Stimulated activated CD8-positive, alpha-beta memory T cell treated with anti-CD3 and anti-CD28 coated beads, Interleukin-4, amount 100 ng/mL, for 1 hour (primary cell): ENCODE measurements at regions not wholly inside any gene's neighbourhood (a gene's known extent, or its start where the extent isn't known, plus 50 kb on each side); places are given as distances from the start of the nearest gene placed in this dataset.
"Not testable (repeated sequence)": the region's sequence is repeated elsewhere in the genome, so short reads cannot be mapped to it uniquely, and the experiment has no call there.

Experiments
- DNase-seq, 2 donors: peaks; one replicate each; pipeline ENCODE4 v3.0.0-alpha.2; 2020; ENCODE audit warnings: low read depth in 2 of 2, low spot score in 1 of 2

DNA sequence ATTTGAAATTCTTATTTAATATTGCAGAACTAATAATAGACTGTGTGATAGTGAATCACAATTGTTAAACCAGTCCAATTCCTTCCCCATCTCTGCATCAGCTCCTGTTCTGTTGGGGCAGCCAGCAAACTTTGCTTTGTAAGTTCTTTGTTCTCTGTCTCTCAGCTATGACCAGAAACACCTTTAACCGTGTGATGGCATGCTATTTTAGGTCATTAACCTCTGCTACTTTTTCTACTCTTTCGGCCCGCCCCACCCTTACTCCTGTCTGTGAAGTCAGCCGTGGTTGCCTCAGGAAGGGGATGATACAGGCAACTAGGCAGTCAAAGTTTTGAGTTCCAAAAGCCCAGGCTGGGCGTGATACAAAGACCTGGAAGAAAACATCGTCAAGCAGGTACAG, 51.3 kb upstream of the EGFL6 start:
- DNase-seq, result no peak

DNA sequence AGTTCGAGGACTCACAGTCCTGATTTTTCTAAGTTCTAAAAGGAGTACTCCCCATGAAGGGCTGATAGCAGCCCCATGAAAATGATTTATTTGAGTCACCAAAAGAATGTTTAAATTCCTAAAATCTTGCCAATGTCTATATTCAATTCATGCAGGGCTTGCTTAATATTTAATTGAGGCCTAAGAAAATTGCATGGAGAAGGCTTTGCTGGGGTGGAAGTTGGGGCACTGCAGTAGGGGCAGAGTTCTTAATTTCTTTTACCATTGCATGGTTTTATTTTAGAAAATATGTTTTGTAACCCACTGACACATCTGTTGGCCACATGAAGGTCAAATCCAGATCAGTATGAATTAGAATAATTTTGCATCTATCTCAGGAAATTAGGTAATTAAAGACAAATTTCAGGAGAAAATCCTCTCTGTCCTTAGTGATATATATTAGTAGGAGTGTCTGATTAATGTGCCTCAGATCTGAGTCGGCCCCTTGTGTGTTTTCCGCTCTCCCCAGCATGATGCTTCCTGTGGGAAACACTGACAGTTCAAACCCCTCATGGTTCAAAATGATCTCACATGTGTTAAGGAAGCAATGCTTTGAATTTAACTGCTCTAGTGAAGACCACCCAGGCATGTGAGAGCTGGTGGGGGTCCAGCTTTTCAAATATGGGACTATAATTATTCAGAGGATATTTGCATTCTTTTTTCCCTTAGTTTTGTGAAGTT, 54.0 kb upstream of the EGFL6 start:
- DNase-seq, result no peak

DNA sequence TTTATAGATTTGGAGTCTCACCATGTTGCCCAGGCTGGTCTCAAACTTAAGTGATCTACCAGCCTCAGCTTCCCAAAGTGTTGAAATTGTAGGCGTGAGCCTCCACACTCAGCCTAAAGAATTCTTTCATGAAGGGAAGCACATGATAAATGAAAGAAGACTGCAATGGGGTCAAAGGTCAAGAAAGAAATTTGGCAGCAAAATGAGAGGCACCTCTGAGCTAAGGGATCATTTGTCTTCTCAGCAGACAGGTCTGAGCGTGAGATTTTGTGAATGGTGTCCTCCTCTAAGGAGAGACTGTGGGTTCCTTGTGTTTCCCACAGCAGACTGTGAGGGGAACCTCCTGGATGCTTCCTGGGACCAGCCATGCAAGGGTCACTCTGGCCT, 57.5 kb upstream of the EGFL6 start:
- DNase-seq, result no peak

DNA sequence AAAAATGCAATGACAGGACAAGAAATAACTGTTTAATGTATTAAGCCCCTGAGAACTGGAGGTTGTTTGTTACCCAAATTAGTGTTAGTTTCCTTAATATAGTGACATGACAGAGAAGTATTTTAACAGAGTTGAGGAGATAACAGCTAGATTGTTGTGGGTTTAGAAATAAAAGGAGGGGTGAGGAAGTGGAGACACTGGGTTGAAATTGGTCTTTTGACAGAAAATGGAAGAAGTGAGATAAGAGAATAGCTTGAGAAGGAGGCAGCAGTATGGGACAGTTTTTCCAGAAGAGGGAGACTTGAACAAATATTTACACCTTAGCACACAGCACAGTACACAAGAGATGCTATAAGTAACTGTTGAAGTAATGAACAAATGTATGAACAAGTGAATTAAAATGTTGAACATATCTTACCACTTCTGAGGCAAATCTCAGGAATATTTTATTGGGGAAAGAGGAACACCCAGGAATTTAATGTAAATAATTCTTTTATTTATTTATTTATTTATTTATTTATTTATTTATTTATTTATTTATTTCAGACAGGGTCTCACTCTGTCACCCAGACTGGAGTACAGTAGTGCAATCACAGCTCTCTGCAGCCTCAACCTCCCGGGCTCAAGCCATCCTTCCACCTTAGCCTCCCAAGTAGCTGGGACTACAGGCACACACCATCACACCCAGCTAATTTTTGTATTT, 58.0 kb upstream of the EGFL6 start:
- no peak for DNase-seq

DNA sequence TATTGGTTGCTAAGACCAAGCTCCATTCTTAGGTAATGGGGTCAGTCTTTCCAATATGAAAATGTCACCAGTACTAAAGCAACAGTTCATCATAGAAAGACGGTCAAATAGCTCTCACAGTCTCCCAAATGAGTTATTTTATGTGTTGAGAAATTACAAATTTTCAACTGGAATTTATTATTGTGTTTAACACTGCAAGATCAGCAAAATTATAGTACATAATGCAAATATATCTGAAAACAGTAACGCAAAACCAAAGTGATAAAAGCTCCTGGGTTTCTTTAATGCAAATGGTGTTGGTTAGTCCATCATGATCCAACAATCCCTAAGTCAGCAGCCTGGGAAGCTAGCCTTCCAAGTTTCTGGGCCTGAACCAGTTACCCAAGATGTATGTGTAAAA, 61.5 kb upstream of the EGFL6 start:
- no peak for DNase-seq

DNA sequence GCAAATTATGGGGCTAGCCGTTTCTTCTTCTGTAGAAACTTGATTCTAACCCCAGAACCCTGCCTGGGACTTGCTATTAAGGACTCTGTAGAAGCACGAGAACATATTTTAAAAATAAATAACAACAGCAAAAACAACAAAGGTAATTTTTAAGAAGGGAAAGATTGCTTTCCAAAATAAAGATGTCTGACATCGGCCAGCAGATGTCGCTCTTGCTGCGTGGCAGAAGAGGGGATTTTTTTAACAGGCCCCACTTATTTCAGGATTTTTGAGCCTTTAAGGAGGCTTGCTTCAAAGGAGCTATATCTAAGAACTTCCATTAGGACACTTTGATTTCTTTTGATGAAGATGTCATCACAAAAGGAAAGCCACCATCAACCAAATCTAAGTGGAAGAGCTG, 62.8 kb upstream of the EGFL6 start:
- peak in 1 of 2 donors; percentile 13 for DNase-seq

DNA sequence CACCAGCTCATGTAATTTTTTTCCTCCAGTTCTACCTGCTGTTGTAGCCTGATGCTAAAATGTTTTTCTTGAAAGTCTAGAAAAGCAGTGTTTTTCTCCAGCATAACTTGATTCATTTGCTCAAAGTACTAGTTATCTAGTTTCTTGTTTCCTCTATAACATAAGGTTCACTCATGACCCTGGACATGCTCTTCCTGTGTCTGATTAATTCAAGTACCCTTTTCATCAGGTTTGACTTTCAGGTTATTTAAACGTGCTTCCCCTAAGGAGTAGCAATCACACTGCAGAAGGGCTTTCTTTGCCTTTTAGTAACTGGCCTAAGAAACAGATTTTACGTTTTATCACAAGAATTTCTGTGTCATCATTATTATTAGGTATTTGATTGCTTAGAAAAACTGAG, 66.8 kb upstream of the EGFL6 start:
- DNase-seq, result no peak

DNA sequence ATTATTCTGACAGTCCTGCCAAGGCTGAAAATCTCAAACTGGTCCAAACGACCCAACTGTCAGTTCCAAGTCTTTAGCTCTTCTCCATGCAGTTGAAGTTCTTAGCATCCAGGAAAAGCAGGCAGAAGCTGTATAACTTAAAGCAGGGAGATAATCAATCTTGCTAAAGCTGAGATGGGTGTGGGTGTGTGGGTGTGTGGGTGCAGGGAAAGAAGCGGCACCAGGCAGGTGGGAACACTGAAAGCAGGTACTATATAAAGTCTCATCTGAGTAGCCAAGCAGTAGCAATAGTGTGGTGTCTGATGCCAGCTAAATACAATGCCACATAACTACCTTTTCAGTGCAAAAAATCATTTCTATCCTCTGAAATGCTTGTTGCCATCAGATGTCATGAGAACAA, 69.7 kb upstream of the EGFL6 start:
- no peak for DNase-seq

DNA sequence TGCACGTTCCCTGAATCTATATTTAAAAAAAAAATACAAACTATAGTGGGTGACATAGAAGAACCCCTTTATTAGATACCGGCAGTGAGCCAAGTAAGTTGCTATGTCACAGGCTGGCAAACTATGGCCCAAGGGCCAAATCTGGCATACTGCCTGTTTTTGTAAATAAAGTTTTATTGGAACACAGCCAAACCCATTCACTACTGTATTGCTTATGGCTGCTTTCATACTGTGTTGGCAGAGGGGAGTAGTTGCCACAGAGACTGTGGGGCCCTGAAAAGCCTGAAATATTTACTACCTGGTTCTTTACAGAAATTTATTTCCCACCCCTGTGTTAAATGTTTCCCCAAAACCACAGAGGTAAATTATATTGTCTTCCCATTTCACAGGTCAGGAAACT, 71.2 kb upstream of the EGFL6 start:
- no peak for DNase-seq

DNA sequence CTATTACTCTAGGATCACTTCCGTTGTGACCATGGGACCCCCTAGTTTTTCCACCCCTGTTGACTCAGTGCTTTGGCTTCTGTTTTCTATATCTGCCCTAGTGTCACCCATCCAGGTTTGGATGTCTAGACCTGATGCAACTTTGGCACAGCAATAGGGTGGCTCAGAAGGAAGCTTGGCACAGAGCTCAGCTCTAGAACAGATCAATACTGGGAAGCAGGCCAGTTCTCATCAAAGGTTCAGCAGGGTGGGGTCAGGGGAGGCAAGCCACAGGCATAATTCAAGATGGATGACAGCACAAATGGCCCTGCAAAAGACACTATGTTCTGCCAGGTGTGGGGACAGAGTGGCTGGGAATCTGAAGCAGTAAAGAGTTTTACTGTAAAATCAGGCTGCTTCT, 74.2 kb upstream of the EGFL6 start:
- DNase-seq, result no peak

DNA sequence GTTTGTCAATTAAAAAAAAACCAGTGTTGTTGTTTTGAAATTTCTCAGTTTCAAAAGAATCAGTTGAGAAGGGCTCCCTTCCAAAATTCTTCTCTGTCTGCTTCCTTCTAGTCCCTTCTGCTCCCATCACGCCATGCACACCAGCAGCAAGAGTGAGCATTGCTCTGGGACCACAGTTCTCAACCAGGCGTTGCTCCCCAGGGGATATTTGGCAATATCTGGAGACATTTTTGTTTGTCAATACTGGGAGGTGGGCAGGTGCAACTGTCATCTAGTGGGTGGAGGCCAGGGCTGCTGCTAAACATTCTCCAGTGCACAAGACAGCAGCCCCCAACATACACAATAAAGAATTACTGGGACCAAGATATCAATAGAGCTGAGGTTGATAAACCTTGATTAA, 74.8 kb upstream of the EGFL6 start:
- no peak for DNase-seq

DNA sequence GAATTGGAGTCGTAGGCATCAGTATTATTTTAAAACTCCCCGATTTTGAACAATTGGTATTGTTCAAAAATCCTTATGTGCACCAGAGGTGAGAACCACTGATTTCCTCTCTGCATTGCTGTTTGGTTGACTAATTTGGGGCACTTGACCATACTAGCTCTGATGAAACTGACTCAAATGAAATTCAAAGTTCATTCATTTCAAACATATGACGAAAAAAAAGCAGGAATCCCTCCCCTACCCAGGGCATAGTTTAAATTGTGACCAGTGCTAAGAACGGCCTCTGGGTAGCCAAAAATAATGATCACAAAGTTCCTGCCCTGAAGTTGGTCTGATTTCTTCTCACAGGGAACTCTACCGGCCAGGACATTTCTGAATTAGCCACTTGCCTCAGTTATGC, 75.7 kb upstream of the EGFL6 start:
- no peak for DNase-seq

DNA sequence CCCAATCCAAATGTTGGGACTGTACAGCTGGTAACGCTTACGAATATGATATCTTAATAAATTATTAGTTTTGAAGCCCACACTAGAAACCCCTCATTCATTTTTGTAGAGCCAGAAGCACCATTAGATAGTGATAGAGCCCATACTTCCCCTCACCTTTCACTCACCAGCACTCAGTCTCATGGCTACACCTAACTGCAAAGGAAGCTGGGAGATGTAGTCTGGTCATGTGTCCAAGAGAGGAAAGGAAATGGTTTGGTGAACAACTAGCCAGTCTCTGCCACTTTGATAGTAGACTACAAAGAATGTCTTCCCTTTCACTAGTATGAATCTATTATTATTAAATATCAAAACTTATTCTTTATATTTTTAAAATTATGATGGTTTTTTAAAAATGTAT, 77.1 kb upstream of the EGFL6 start:
- DNase-seq, result no peak

DNA sequence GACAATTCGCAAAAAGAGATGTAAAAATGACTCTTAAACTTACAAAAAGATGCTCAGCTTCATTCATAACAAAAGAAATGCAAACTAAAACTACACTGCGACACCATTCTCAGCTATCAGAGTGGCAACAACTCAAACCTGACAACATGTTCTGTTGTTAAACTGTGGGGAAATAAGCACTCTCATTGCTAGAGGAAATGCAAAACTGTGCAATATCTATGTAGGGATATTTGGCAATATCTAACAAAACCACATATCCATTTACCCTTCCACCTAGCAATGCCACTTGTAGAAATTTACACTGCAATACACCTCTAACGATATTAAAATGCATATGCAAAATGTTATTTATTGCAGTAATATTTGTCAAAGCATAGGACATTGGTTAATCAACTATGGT, 78.3 kb upstream of the EGFL6 start:
- DNase-seq, result no peak

DNA sequence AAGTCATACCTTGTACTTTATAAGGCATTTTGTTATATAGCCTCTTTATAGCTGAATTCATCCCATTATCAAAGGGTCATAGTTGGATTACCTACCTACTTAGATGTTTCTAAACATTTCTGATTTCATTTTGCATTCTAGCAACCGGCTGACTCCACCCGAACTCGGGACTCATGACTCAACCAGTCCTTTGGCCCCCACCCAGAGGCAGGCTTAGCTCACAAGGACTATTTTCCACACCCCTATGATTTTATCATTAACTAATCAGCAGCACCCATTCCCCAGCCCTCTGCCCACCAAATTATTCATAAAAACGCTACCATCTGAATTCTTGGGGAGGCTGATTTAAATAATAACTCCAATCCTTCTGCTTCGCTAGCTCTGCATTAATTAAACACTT, 79.9 kb upstream of the EGFL6 start:
- no peak for DNase-seq

DNA sequence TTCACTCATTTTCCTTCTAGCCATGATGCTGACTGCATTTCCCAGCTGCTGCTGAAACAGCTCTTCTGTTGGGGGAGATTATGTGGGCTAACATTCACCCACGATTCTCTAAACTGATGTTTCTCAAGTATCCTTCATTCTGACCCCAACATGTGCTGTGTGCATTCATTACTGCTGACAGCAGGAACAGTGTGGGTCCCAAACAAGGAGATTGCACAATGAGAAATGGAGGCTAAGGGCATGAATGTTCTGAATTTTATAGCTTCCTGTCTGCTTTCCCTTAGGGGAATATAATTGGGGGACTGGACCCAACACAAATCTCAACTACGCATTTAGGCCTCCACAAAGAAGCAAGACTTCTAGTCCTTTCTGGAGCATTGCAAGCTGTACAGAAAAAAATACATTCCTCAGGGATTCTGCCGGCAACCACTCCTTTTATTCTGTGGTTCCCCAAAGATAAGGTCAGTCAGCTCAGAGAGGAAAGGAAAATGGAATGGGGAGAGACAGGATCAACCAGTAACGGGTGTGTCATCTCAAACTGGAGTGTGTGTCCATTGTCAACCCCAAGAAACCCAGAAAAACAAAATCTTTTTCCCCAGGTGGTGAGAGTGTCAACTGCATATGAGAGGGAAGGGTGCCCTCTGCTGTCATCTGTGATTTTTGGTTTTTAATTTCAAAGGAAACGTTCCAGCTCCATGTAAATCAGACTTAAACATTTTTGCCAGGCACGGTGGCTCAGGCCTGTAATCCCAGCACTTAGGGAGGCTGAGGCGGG, 81.5 kb upstream of the EGFL6 start:
- DNase-seq, result no peak

DNA sequence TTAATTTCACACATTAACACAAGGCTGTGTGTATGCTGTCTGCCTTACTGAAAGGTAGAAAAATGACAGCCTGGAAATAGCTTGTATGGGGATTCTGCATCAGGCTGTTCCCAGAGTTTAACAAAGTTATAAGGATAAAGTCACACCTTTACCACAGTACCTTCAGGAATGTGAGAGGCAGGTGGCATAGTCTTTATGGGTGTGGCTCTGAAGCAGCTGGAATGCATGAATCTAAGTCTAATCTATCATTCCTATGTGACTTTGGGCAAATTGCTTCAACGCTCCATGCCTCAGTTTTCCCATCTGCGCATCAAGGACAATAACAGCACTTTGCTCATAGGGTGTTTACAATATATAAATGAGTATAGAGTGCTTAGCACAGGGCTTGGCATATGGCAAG, 84.2 kb upstream of the EGFL6 start:
- DNase-seq, result no peak

DNA sequence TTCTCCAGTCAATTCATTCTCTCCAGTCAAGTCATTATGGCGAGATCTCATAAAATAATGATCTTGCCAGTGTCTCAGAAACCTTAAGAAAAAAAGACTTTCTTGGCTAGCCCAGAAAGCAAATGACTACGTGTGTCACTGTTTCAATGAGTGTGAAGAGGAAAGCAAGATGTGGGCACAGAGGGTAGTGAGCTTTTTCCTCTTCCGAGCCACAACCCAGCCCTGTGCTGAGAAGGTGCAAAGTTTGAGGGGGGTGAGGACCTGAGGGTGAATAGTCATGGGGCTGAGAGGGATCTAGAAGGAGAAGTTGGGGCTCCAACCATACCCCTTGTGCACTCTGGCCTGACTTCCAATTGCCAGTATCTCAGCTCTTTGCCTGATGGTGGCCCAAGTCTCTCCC, 85.6 kb upstream of the EGFL6 start:
- no peak for DNase-seq

DNA sequence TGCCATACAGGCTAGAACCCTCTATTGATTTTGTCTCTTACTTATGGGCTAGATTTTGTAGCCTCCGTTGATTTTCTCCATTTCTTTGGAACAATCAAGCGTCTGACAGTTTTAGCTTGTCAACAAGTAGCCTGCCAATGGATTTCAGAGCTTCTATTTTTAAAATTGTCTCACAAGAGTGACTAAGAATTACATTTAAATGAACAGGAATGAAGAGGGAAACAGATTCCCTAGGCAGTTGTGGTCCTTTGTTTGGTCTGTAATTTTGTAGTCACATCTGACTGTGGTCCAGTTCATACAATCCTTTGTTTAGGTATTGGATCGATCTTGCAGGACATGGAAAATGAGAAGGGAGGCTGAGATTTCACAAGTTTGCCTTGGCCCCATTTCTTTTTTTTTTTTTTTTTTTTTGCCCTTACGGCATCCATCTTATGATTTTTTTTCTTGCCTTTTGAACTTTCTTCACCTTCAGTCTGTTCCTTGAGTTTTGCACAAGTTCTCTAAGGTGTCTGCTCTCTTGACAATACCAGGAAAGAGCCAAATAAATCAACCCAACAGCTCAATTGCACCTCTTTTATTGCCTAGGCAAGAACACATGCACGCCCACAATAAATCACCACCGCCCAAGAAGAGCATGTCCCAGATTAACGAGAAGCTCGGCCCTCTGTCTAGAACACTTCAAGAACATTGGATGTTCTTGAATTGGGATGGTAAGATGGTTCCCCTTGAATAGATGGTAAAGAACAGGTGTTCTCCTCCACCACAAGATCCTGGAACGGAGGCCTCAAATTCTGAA, 86.5 kb upstream of the EGFL6 start:
- no peak for DNase-seq

DNA sequence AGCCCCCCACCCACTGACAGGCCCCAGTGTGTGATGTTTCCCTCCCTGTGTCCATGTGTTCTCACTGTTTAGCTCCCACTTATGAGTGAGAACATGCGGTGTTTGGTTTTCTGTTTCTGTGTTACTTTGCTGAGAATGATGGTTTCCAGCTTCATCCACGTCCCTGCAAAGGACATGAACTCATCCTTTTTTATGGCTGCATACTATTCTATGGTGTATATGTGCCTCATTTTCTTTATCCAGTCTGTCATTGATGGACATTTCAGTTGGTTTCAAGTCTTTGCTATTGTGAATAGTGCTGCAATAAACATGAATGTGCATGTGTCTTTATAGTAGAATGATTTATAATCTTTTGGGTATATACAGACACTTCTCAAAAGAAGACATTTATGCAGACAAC, 88.6 kb upstream of the EGFL6 start:
- DNase-seq, result not testable (repeated sequence)

DNA sequence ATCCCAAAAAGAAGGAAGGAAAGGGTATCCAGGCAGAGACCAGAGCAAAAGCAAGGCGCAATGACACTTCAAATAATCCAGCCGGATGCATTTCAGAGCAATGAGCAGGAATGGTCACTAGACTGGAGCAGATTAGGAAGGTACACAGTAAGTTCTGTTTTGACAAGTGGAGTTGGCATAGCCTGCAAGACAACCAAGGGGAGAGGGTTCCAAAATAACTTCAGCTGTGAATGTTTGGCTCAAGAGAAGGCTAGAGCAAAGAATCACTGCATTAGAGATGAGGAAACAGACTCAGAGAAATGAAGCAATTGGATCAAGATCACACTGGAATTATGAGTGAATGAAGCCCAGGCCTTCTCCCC, 90.0 kb upstream of the EGFL6 start:
- DNase-seq, result no peak
